Uterus (tissue), 3 donors: ENCODE measurements at regions not wholly inside any gene's neighbourhood (a gene's known extent, or its start where the extent isn't known, plus 50 kb on each side); places are given as distances from the start of the nearest gene placed in this dataset.

ENCODE experiments used
- DNase-seq, 2 donors: peaks; one replicate each; pipeline ENCODE4 v3.0.0-alpha.2; 2019 to 2020
- H3K27ac ChIP-seq, 2 donors: fragments of 200-600 bp; sonication (generic); 1 replicate in 1 of 2; 2 replicates in 1 of 2; pipeline ENCODE4 v1.5.1; 2016 to 2018
- H3K27me3 ChIP-seq, 2 donors: fragments of 200-600 bp; sonication (generic); one replicate each; pipeline ENCODE4 v1.5.1; 2018 to 2019; ENCODE audit warnings: control low read depth in 1 of 2
- H3K36me3 ChIP-seq, 2 donors: fragments of 200-600 bp; sonication (generic); one replicate each; pipeline ENCODE4 v1.5.1; 2019; ENCODE audit warnings: control low read depth in 1 of 2
- H3K4me1 ChIP-seq, 2 donors: fragments of 200-600 bp; sonication (generic); one replicate each; pipeline ENCODE4 v1.5.1; 2018 to 2019; ENCODE audit warnings: control low read depth in 1 of 2
- H3K4me3 ChIP-seq, 2 donors: fragments of 200-600 bp; sonication (generic); 1 replicate in 1 of 2; 2 replicates in 1 of 2; pipeline ENCODE4 v1.5.1; 2018 to 2019; ENCODE audit warnings: mild to moderate bottlenecking in 1 of 2
- H3K9me3 ChIP-seq, 2 donors: fragments of 200-600 bp; sonication (generic); one replicate each; pipeline ENCODE4 v1.5.1; 2019; ENCODE audit warnings: control low read depth in 1 of 2
- POLR2A ChIP-seq, 2 donors: fragments of 450-650 bp; IDR thresholded peaks; one replicate each; pipeline ENCODE4 v1.6.1; 2016; ENCODE audit warnings: antibody characterized with exemption in 2 of 2, mild to moderate bottlenecking in 1 of 2, moderate library complexity in 1 of 2
- intact Hi-C: fragments of 100-400 bp; cut with DNase I; formaldehyde crosslinking; loops from one replicate; pipeline ENCODE4 v1.15.1; 2023; ENCODE audit warnings: low total_unique reads
- TF ChIP-seq, protein P1 (sequence below), 4 experiments: fragments of 200-600 bp in 2 of 4; fragments of 450-650 bp in 2 of 4; sonication (generic) in 2 of 4; IDR thresholded peaks; one replicate each; pipeline ENCODE4 v1.5.1; 2016 to 2019; ENCODE audit warnings: antibody characterized with exemption in 4 of 4, mild to moderate bottlenecking in 2 of 4, moderate library complexity in 1 of 4
- donor health status: DM: yes; HTN: yes; CAD: no.

GRCh38 chr11:116130122-116130521 is 625.9 kb upstream of the CADM1 start:
- no peak for DNase-seq
- H3K27ac ChIP-seq = no peak overlapping the region
- H3K27me3 ChIP-seq = no peaks in the 10 kb centered on the region
- no peak overlapping the region for H3K4me3 ChIP-seq
- H3K4me1 ChIP-seq = no peaks in the 10 kb centered on the region
- TF ChIP-seq POLR2A (IDR thresholded peaks at IDR 0.05) = no peak
- TF ChIP-seq, protein P1, sequence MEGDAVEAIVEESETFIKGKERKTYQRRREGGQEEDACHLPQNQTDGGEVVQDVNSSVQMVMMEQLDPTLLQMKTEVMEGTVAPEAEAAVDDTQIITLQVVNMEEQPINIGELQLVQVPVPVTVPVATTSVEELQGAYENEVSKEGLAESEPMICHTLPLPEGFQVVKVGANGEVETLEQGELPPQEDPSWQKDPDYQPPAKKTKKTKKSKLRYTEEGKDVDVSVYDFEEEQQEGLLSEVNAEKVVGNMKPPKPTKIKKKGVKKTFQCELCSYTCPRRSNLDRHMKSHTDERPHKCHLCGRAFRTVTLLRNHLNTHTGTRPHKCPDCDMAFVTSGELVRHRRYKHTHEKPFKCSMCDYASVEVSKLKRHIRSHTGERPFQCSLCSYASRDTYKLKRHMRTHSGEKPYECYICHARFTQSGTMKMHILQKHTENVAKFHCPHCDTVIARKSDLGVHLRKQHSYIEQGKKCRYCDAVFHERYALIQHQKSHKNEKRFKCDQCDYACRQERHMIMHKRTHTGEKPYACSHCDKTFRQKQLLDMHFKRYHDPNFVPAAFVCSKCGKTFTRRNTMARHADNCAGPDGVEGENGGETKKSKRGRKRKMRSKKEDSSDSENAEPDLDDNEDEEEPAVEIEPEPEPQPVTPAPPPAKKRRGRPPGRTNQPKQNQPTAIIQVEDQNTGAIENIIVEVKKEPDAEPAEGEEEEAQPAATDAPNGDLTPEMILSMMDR (IDR thresholded peaks at IDR 0.05) = no peak
- H3K36me3 ChIP-seq = no peaks in the 10 kb centered on the region
- no peaks in the 10 kb centered on the region for H3K9me3 ChIP-seq
- intact Hi-C loops = no loop called here

- H3K9me3 ChIP-seq = no peaks in the 10 kb centered on the region
- H3K4me1 ChIP-seq = no peaks in the 10 kb centered on the region
- H3K36me3 ChIP-seq = no peaks in the 10 kb centered on the region
- TF ChIP-seq, protein P1 (IDR thresholded peaks at IDR 0.05) = no peak
- DNase-seq = no peak
- intact Hi-C loops = no loop called here
- no peak overlapping the region for H3K4me3 ChIP-seq
- H3K27me3 ChIP-seq = no peaks in the 10 kb centered on the region
- no peak overlapping the region for H3K27ac ChIP-seq
These were observed 625.2 kb upstream of the CADM1 start for GRCh38 chr11:116129456-116129855.

DNA sequence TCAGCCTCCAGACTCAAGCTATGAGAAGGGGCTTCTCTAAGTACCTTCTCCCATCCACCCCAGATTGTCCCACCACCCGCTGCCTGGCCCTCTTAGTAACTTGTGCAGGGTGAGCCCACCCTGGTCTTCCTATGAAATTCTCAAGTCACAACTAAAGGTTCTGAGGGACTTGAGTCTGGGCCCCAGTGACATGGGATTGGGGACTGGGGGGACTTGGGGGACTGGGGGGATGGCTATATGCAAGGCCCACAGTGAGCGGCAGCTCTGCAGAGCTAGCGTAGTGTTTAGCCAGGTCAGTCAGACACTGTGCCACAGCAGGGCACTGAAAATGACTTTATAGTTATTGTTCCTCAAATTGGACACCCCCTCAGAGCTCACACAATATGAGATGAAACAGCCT is 622.3 kb upstream of the CADM1 start:
- no peaks in the 10 kb centered on the region for H3K36me3 ChIP-seq
- H3K4me3 ChIP-seq = no peak overlapping the region
- H3K9me3 ChIP-seq = no peaks in the 10 kb centered on the region
- TF ChIP-seq POLR2A (IDR thresholded peaks at IDR 0.05) = no peak
- TF ChIP-seq, protein P1 (IDR thresholded peaks at IDR 0.05) = no peak
- intact Hi-C loops = no loop called here
- no peak overlapping the region for H3K27ac ChIP-seq
- DNase-seq = no peak
- no peaks in the 10 kb centered on the region for H3K27me3 ChIP-seq
- H3K4me1 ChIP-seq = no peaks in the 10 kb centered on the region

DNA sequence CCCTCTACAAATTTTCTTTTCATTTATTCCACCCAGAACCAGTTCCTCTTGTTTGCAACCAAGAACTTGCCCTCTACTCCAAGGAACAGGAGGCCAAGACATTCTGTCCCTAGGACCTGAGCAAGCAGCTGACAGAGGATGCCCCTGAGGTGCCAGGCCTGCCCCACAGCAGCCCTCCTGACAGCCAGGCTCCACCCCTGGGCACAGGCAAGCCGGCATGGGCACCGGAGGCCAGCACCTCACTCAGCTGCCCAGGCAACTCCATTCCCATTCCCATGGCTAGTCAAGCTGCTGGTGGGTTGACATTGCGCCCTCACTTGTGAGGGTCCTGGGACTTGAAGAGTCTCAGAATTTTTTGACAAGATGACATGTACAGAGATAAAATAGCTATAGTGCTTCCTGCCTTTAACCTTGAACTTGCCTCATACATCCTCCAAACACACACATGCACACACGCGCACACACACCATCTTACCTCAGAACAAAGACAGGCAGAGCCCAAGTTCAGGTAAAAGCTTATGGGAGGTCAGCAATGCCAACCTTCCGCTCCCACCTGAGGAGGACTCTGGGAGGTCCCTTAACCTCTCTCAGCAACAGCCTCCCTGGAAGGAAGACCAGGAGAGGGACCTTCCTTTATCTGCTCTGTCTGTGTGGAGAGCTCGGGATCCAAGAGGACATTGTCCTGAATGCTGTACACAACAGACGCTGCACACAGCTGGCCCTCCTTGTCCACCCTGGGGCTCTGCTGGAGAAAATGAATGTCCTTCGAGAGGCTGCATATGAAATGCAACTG is 620.9 kb upstream of the CADM1 start:
- no peaks in the 10 kb centered on the region for H3K9me3 ChIP-seq
- intact Hi-C loops = no loop called here

DNA sequence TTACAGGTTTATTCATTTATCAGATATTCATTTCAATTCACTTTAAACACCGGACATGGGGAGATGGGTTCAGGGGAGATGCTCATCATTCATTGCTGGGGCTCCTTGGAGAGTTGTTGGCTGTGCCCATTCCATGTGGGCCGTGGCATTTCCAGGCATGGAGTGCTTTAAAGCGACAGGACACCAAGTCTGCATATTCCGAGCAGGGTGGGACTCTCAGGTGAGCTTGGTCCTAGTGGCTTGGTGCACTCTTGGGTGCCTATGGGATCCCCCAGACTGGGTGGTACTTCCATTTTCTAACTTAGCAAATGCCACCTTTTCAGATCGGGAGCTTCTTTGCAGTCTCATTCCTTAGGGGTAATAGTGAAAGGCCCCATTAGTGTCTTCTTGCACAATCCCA is 619.5 kb upstream of the CADM1 start:
- DNase-seq = no peak
- TF ChIP-seq, protein P1 (IDR thresholded peaks at IDR 0.05) = no peak
- no peak for TF ChIP-seq POLR2A (IDR thresholded peaks at IDR 0.05)
- H3K36me3 ChIP-seq = no peaks in the 10 kb centered on the region
- no peak overlapping the region for H3K4me3 ChIP-seq
- H3K4me1 ChIP-seq = no peaks in the 10 kb centered on the region
- intact Hi-C loops = no loop called here
- H3K27ac ChIP-seq = no peak overlapping the region
- H3K27me3 ChIP-seq = no peaks in the 10 kb centered on the region
- no peaks in the 10 kb centered on the region for H3K9me3 ChIP-seq

More for the DNA sequence above, 620.9 kb upstream of the CADM1 start:
- TF ChIP-seq, protein P1 (IDR thresholded peaks at IDR 0.05) = no peak
- TF ChIP-seq POLR2A (IDR thresholded peaks at IDR 0.05) = no peak
- no peaks in the 10 kb centered on the region for H3K36me3 ChIP-seq
- no peak overlapping the region for H3K4me3 ChIP-seq
- H3K27me3 ChIP-seq = no peaks in the 10 kb centered on the region
- no peak overlapping the region for H3K27ac ChIP-seq
- no peaks in the 10 kb centered on the region for H3K4me1 ChIP-seq
- no peak for DNase-seq
